Calu3 (cell line): ENCODE measurements at regions not wholly inside any gene's neighbourhood (a gene's known extent, or its start where the extent isn't known, plus 50 kb on each side); places are given as distances from the start of the nearest gene placed in this dataset.

Experiments
- BruUV-seq: library from RNA; stranded (reverse); fragments of 400-500 nt; replicated peaks from 2 replicates; lab custom pipeline; 2021; lab: Mats Ljungman, UMichigan
- CTCF ChIA-PET: fragments of 300-600 bp; sonication (Branson Sonifier 250); formaldehyde crosslinking; loops from one replicate; lab custom pipeline; 2022; ENCODE audit warnings: antibody characterized with exemption; lab: Charles Lee
- DNase-seq: peaks from one replicate; pipeline ENCODE4 v3.0.0; 2022
- H3K27ac Mint-ChIP-seq: one replicate; pipeline ENCODE4 v1.8.0; 2022; ENCODE audit warnings: mixed read lengths; ENCODE audit not compliant: unreplicated experiment
- H3K27me3 Mint-ChIP-seq: one replicate; pipeline ENCODE4 v1.8.0; 2022; ENCODE audit warnings: mixed read lengths; ENCODE audit not compliant: unreplicated experiment
- H3K36me3 Mint-ChIP-seq: one replicate; pipeline ENCODE4 v1.8.0; 2022; ENCODE audit warnings: mild to moderate bottlenecking, moderate library complexity, mixed read lengths; ENCODE audit not compliant: insufficient read depth, unreplicated experiment
- H3K4me1 Mint-ChIP-seq: one replicate; pipeline ENCODE4 v1.8.0; 2022; ENCODE audit warnings: mild to moderate bottlenecking, low read depth, mixed read lengths; ENCODE audit not compliant: unreplicated experiment
- H3K4me3 Mint-ChIP-seq: one replicate; pipeline ENCODE4 v1.8.0; 2022; ENCODE audit warnings: mild to moderate bottlenecking, low read depth, moderate library complexity, mixed read lengths; ENCODE audit not compliant: unreplicated experiment
- H3K9me3 Mint-ChIP-seq: one replicate; pipeline ENCODE4 v1.8.0; 2022; ENCODE audit warnings: low read depth, mixed read lengths; ENCODE audit not compliant: unreplicated experiment
- CTCF ChIP-seq: fragments of 200-600 bp; IDR thresholded peaks from one replicate; pipeline ENCODE4 v1.8.0; 2022; ENCODE audit warnings: antibody characterized with exemption; ENCODE audit not compliant: unreplicated experiment
- intact Hi-C: fragments of 100-400 bp; cut with micrococcal nuclease; formaldehyde crosslinking; loops from one replicate; pipeline ENCODE4 v1.10.0; 2022; ENCODE audit not compliant: unreplicated experiment

DNA sequence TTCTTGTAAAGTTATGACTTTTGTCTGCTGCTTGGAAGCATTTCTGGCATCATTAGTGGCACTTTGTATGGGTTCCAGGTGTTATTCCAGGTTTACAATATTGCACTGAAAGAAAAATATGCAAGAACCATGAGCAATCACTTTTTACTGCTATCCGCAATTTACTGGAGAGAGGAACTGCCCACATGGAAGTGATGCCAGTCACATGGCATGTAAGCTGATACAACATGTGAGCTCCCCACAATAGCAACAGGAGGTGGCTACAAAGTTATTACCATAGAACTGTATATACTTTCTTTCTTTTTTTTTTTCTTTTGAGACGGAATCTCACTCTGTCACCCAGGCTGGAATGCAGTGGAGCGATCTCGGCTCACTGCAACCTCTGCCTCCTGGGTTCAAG, 1012.1 kb downstream of the BCL11B start:
- no peaks in the 10 kb centered on the region for H3K4me1 Mint-ChIP-seq
- H3K4me3 Mint-ChIP-seq, result no peak overlapping the region
- intact Hi-C loops, result no loop called here
- no peak for DNase-seq
- H3K36me3 Mint-ChIP-seq, result no peaks in the 10 kb centered on the region
- no peak overlapping the region for H3K27ac Mint-ChIP-seq
- CTCF ChIA-PET, result no interaction called here
- no peaks in the 10 kb centered on the region for H3K27me3 Mint-ChIP-seq
- no peak for TF ChIP-seq CTCF
- no TSS peak for BruUV-seq
- peaks cover 5% of the 10 kb centered on the region for H3K9me3 Mint-ChIP-seq

DNA sequence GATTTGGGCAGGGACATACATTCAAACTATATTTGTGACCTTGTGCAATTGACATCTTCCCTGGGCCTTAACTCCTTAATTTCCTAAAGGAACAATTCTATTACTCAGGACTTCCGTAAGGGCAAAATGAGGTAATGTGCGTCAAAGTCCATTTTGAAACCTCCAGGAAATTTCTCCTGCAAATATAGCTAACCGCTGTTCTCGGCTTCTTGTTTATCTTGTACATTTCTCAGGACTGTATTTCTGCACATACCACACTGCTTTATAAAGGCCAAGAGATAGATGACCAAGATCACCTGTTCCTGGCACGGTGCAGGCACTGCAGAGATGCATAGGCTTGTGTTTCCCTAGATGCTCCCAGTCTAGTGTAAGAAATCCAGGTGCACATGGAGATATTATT, 1009.4 kb downstream of the BCL11B start:
- peaks cover 11% of the 10 kb centered on the region for H3K9me3 Mint-ChIP-seq
- no peaks in the 10 kb centered on the region for H3K4me1 Mint-ChIP-seq
- BruUV-seq, result no TSS peak
- H3K27ac Mint-ChIP-seq, result no peak overlapping the region
- DNase-seq, result no peak
- CTCF ChIA-PET, result no interaction called here
- TF ChIP-seq CTCF, result no peak
- no peak overlapping the region for H3K4me3 Mint-ChIP-seq
- no peaks in the 10 kb centered on the region for H3K36me3 Mint-ChIP-seq
- intact Hi-C loops, result no loop called here
- H3K27me3 Mint-ChIP-seq, result no peaks in the 10 kb centered on the region

- TF ChIP-seq CTCF, result no peak
- no peaks in the 10 kb centered on the region for H3K36me3 Mint-ChIP-seq
- BruUV-seq, result no TSS peak
- H3K9me3 Mint-ChIP-seq, result peaks cover 13% of the 10 kb centered on the region
- intact Hi-C loops, result no loop called here
- no peaks in the 10 kb centered on the region for H3K4me1 Mint-ChIP-seq
- no peak overlapping the region for H3K4me3 Mint-ChIP-seq
- H3K27ac Mint-ChIP-seq, result no peak overlapping the region
- no peaks in the 10 kb centered on the region for H3K27me3 Mint-ChIP-seq
- CTCF ChIA-PET, result no interaction called here
- no peak for DNase-seq
Measured at GRCh38 chr14:98269533-98269932, 1002.5 kb downstream of the BCL11B start.

DNA sequence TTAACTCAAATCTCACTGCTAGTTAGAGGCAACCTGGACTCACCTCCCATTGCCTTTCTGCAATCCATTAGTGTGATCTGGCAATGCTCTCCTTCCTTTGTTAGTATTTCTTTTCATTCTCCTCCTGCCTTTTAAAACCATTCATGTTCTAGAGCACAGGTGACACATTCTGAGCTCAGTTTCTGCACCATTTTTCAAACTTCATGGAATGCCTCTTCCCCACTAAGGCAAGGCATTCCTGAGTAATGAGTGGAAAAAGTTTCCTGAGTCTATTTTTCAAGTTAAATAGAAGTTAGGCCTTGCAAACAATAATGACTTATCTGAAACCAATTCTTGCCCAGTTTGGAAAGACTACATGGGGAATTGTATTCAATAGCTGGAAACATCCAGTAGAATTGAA, 1001.8 kb downstream of the BCL11B start:
- no peaks in the 10 kb centered on the region for H3K27me3 Mint-ChIP-seq
- BruUV-seq, result no TSS peak
- no peak overlapping the region for H3K4me3 Mint-ChIP-seq
- TF ChIP-seq CTCF, result no peak
- no peak overlapping the region for H3K27ac Mint-ChIP-seq
- peaks cover 13% of the 10 kb centered on the region for H3K9me3 Mint-ChIP-seq
- intact Hi-C loops, result no loop called here
- H3K4me1 Mint-ChIP-seq, result no peaks in the 10 kb centered on the region
- DNase-seq, result no peak
- CTCF ChIA-PET, result no interaction called here
- H3K36me3 Mint-ChIP-seq, result no peaks in the 10 kb centered on the region
